Lower leg skin (tissue), 4 donors: ENCODE measurements at regions not wholly inside any gene's neighbourhood (a gene's known extent, or its start where the extent isn't known, plus 50 kb on each side); places are given as distances from the start of the nearest gene placed in this dataset.

Experiments
- DNase-seq, 2 donors: peaks; one replicate each; pipeline ENCODE4 v3.0.0-alpha.2; 2019; ENCODE audit warnings: low spot score in 2 of 2
- H3K4me3 ChIP-seq: fragments of 200-600 bp; sonication (generic); 2 replicates; pipeline ENCODE4 v1.5.1; 2017; ENCODE audit warnings: mild to moderate bottlenecking, low read depth; ENCODE audit not compliant: poor library complexity, severe bottlenecking
- CTCF ChIP-seq, 3 donors: fragments of 450-650 bp; IDR thresholded peaks; one replicate each; pipeline ENCODE4 v1.5.1; 2016; ENCODE audit warnings: antibody characterized with exemption in 3 of 3, mild to moderate bottlenecking in 3 of 3, moderate library complexity in 2 of 3
- POLR2A ChIP-seq, 2 donors: fragments of 450-650 bp; IDR thresholded peaks; one replicate each; pipeline ENCODE4 v1.6.1; 2016 to 2017; ENCODE audit warnings: antibody characterized with exemption in 2 of 2, mild to moderate bottlenecking in 1 of 2, moderate library complexity in 1 of 2
- WGBS, 2 donors: methylation state at CpG; one replicate each; pipeline ENCODE4 v1.1.5; 2018; 5-methylcytosine and 5-hydroxymethylcytosine counted together
- intact Hi-C: fragments of 100-400 bp; cut with DNase I; formaldehyde crosslinking; loops from one replicate; pipeline ENCODE4 v1.15.0; 2023; ENCODE audit warnings: low total_unique reads

GRCh38 chr4:64520421-64520820, 111.2 kb upstream of the TECRL start:
- 62 to 64% methylated on average over 2 of the region's 2 CpGs for WGBS, 2 donors
- TF ChIP-seq CTCF (IDR thresholded peaks at IDR 0.05), result no peak
- TF ChIP-seq POLR2A (IDR thresholded peaks at IDR 0.05), result no peak
- intact Hi-C loops, result no loop called here
- H3K4me3 ChIP-seq, result no peak overlapping the region
- no peak for DNase-seq

- no peak overlapping the region for H3K4me3 ChIP-seq
- DNase-seq, result no peak
- WGBS, 2 donors, result 90 to 93% methylated on average over 3 of the region's 3 CpGs
- TF ChIP-seq POLR2A (IDR thresholded peaks at IDR 0.05) (no peak), CTCF (IDR thresholded peaks at IDR 0.05) (no peak)
- intact Hi-C loops, result no loop called here
Measured at GRCh38 chr4:64518600-64518999, 109.3 kb upstream of the TECRL start.

- intact Hi-C loops, result no loop called here
- WGBS, 2 donors, result 51 to 67% methylated on average over 1 of the region's 1 CpG
- DNase-seq, result no peak
- H3K4me3 ChIP-seq, result no peak overlapping the region
- TF ChIP-seq POLR2A (IDR thresholded peaks at IDR 0.05) (no peak), CTCF (IDR thresholded peaks at IDR 0.05) (no peak)
Measured at GRCh38 chr4:64516176-64516575, 106.9 kb upstream of the TECRL start.

- DNase-seq, result no peak
- intact Hi-C loops, result no loop called here
- H3K4me3 ChIP-seq, result no peak overlapping the region
- TF ChIP-seq CTCF (IDR thresholded peaks at IDR 0.05), result no peak
- TF ChIP-seq POLR2A (IDR thresholded peaks at IDR 0.05), result no peak
Measured at GRCh38 chr4:64508089-64508488, 98.8 kb upstream of the TECRL start.

- 64 to 84% methylated on average over 3 of the region's 3 CpGs for WGBS, 2 donors
- no peak overlapping the region for H3K4me3 ChIP-seq
- TF ChIP-seq CTCF (IDR thresholded peaks at IDR 0.05), result no peak
- no peak for TF ChIP-seq POLR2A (IDR thresholded peaks at IDR 0.05)
- intact Hi-C loops, result no loop called here
- DNase-seq, result no peak
Measured at GRCh38 chr4:64503945-64504675, 94.9 kb upstream of the TECRL start.

GRCh38 chr4:64503416-64503815, 94.2 kb upstream of the TECRL start:
- intact Hi-C loops, result no loop called here
- no peak for TF ChIP-seq POLR2A (IDR thresholded peaks at IDR 0.05)
- 94 to 97% methylated on average over 2 of the region's 2 CpGs for WGBS, 2 donors
- no peak for DNase-seq
- H3K4me3 ChIP-seq, result no peak overlapping the region
